ENCODE measurements at regions not wholly inside any gene's neighbourhood (a gene's known extent, or its start where the extent isn't known, plus 50 kb on each side); places are given as distances from the start of the nearest gene placed in this dataset.

GRCh38 chr12:116687888-116688287 lies 50.0 kb downstream of the SPRING1 start:
- no peak overlapping the region for H4K8ac ChIP-seq (ENCODE audit: low read depth, low read length)
- no peak overlapping the region for H2BK120ac ChIP-seq (ENCODE audit: insufficient read depth, low read length, poor library complexity)
- no peaks in the 10 kb centered on the region for H3K27me3 ChIP-seq (ENCODE audit: insufficient read depth, low read length)
- no peak overlapping the region for H4K91ac ChIP-seq (ENCODE audit: low read depth, low read length)
- no peak overlapping the region for H3K23ac ChIP-seq (ENCODE audit: low read length)
- no peak overlapping the region for H3K14ac ChIP-seq (ENCODE audit: low read length)
- H2BK5ac ChIP-seq (ENCODE audit: low read depth, low read length, poor library complexity): no peak overlapping the region
- no peak overlapping the region for H3K4ac ChIP-seq (ENCODE audit: low read depth, low read length)
- H4K12ac ChIP-seq (ENCODE audit: low read depth, low read length): no peak overlapping the region
- no peak overlapping the region for H3K9ac ChIP-seq (ENCODE audit: low read length)
- H3K79me2 ChIP-seq (ENCODE audit: control insufficient read depth, insufficient read depth, low read length, poor library complexity): no peaks in the 10 kb centered on the region
- H3K4me2 ChIP-seq (ENCODE audit: low read length): no peak overlapping the region
- WGBS (ENCODE audit: extremely low coverage, insufficient coverage, insufficient read length): no CpG with 5 or more reads among the region's 11 CpGs
- H2AK5ac ChIP-seq (ENCODE audit: low read length): no peak overlapping the region
- no peaks in the 10 kb centered on the region for H3K4me1 ChIP-seq (ENCODE audit: control insufficient read depth in 1 of 2, insufficient read depth in 2 of 2, low read length in 2 of 2)
- H3K36me3 ChIP-seq (ENCODE audit: control insufficient read depth in 1 of 2, insufficient read depth in 2 of 2, low read length in 2 of 2): no peaks in the 10 kb centered on the region
- H3K79me1 ChIP-seq (ENCODE audit: low read length): no peaks in the 10 kb centered on the region
- no peak overlapping the region for H3K27ac ChIP-seq (ENCODE audit: low read depth, low read length)
- H3K18ac ChIP-seq (ENCODE audit: low read length): no peak overlapping the region
- no peak overlapping the region for H2BK12ac ChIP-seq (ENCODE audit: low read length)
- H2AFZ ChIP-seq (ENCODE audit: insufficient read depth, low read length, poor library complexity): no peak overlapping the region
- peak in 1 of 2 donors; percentile 18 for DNase-seq
- H3K9me3 ChIP-seq (ENCODE audit: insufficient read depth, low read depth, low read length): peaks cover 3% of the 10 kb centered on the region
- no peak overlapping the region for H3K4me3 ChIP-seq (ENCODE audit: low read depth, low read length)

GRCh38 chr12:116684891-116685290 lies 53.0 kb downstream of the SPRING1 start:
- DNase-seq: no peak
- H4K8ac ChIP-seq (ENCODE audit: low read depth, low read length): no peak overlapping the region
- H3K4me1 ChIP-seq (ENCODE audit: control insufficient read depth in 1 of 2, insufficient read depth in 2 of 2, low read length in 2 of 2): no peaks in the 10 kb centered on the region
- no peak overlapping the region for H2BK12ac ChIP-seq (ENCODE audit: low read length)
- H3K9me3 ChIP-seq (ENCODE audit: insufficient read depth, low read depth, low read length): peaks cover 3% of the 10 kb centered on the region
- H3K23ac ChIP-seq (ENCODE audit: low read length): no peak overlapping the region
- H4K12ac ChIP-seq (ENCODE audit: low read depth, low read length): no peak overlapping the region
- no peak overlapping the region for H2AK5ac ChIP-seq (ENCODE audit: low read length)
- H3K4me3 ChIP-seq (ENCODE audit: low read depth, low read length): no peak overlapping the region
- H2BK5ac ChIP-seq (ENCODE audit: low read depth, low read length, poor library complexity): no peak overlapping the region
- no peak overlapping the region for H2BK120ac ChIP-seq (ENCODE audit: insufficient read depth, low read length, poor library complexity)
- no peak overlapping the region for H3K9ac ChIP-seq (ENCODE audit: low read length)
- H2AFZ ChIP-seq (ENCODE audit: insufficient read depth, low read length, poor library complexity): no peak overlapping the region
- no peaks in the 10 kb centered on the region for H3K79me2 ChIP-seq (ENCODE audit: control insufficient read depth, insufficient read depth, low read length, poor library complexity)
- no peak overlapping the region for H3K14ac ChIP-seq (ENCODE audit: low read length)
- no peak overlapping the region for H3K4me2 ChIP-seq (ENCODE audit: low read length)
- H3K4ac ChIP-seq (ENCODE audit: low read depth, low read length): no peak overlapping the region
- H3K36me3 ChIP-seq (ENCODE audit: control insufficient read depth in 1 of 2, insufficient read depth in 2 of 2, low read length in 2 of 2): no peaks in the 10 kb centered on the region
- H3K18ac ChIP-seq (ENCODE audit: low read length): no peak overlapping the region
- WGBS (ENCODE audit: extremely low coverage, insufficient coverage, insufficient read length): no CpG with 5 or more reads among the region's 3 CpGs
- no peaks in the 10 kb centered on the region for H3K79me1 ChIP-seq (ENCODE audit: low read length)
- no peak overlapping the region for H4K91ac ChIP-seq (ENCODE audit: low read depth, low read length)
- no peak overlapping the region for H3K27ac ChIP-seq (ENCODE audit: low read depth, low read length)
- H3K27me3 ChIP-seq (ENCODE audit: insufficient read depth, low read length): no peaks in the 10 kb centered on the region

- no peaks in the 10 kb centered on the region for H3K27me3 ChIP-seq (ENCODE audit: insufficient read depth, low read length)
- H3K14ac ChIP-seq (ENCODE audit: low read length): no peak overlapping the region
- no peak overlapping the region for H3K23ac ChIP-seq (ENCODE audit: low read length)
- no peak overlapping the region for H2BK5ac ChIP-seq (ENCODE audit: low read depth, low read length, poor library complexity)
- H2AK5ac ChIP-seq (ENCODE audit: low read length): no peak overlapping the region
- H3K4me1 ChIP-seq (ENCODE audit: control insufficient read depth in 1 of 2, insufficient read depth in 2 of 2, low read length in 2 of 2): peaks cover 0 to 9% of the 10 kb centered on the region in 2 experiments
- H4K91ac ChIP-seq (ENCODE audit: low read depth, low read length): no peak overlapping the region
- H2AFZ ChIP-seq (ENCODE audit: insufficient read depth, low read length, poor library complexity): no peak overlapping the region
- H2BK12ac ChIP-seq (ENCODE audit: low read length): no peak overlapping the region
- no peak overlapping the region for H3K18ac ChIP-seq (ENCODE audit: low read length)
- no peak overlapping the region for H4K8ac ChIP-seq (ENCODE audit: low read depth, low read length)
- WGBS (ENCODE audit: extremely low coverage, insufficient coverage, insufficient read length): no CpG with 5 or more reads among the region's 4 CpGs
- no peak overlapping the region for H3K27ac ChIP-seq (ENCODE audit: low read depth, low read length)
- no peaks in the 10 kb centered on the region for H3K36me3 ChIP-seq (ENCODE audit: control insufficient read depth in 1 of 2, insufficient read depth in 2 of 2, low read length in 2 of 2)
- H3K4me2 ChIP-seq (ENCODE audit: low read length): no peak overlapping the region
- H3K79me1 ChIP-seq (ENCODE audit: low read length): no peaks in the 10 kb centered on the region
- H3K4ac ChIP-seq (ENCODE audit: low read depth, low read length): no peak overlapping the region
- H4K12ac ChIP-seq (ENCODE audit: low read depth, low read length): no peak overlapping the region
- H3K9me3 ChIP-seq (ENCODE audit: insufficient read depth, low read depth, low read length): no peaks in the 10 kb centered on the region
- H2BK120ac ChIP-seq (ENCODE audit: insufficient read depth, low read length, poor library complexity): no peak overlapping the region
- H3K4me3 ChIP-seq (ENCODE audit: low read depth, low read length): no peak overlapping the region
- no peak for DNase-seq
- no peaks in the 10 kb centered on the region for H3K79me2 ChIP-seq (ENCODE audit: control insufficient read depth, insufficient read depth, low read length, poor library complexity)
- no peak overlapping the region for H3K9ac ChIP-seq (ENCODE audit: low read length)
Measured at GRCh38 chr12:116677202-116677661, 60.6 kb downstream of the SPRING1 start.

GRCh38 chr12:116675339-116676107 lies 62.3 kb downstream of the SPRING1 start:
- no peaks in the 10 kb centered on the region for H3K79me1 ChIP-seq (ENCODE audit: low read length)
- no peak overlapping the region for H3K4me3 ChIP-seq (ENCODE audit: low read depth, low read length)
- no peak overlapping the region for H2AFZ ChIP-seq (ENCODE audit: insufficient read depth, low read length, poor library complexity)
- H3K4me2 ChIP-seq (ENCODE audit: low read length): no peak overlapping the region
- H2BK5ac ChIP-seq (ENCODE audit: low read depth, low read length, poor library complexity): no peak overlapping the region
- no peak overlapping the region for H3K27ac ChIP-seq (ENCODE audit: low read depth, low read length)
- H3K14ac ChIP-seq (ENCODE audit: low read length): no peak overlapping the region
- no peaks in the 10 kb centered on the region for H3K27me3 ChIP-seq (ENCODE audit: insufficient read depth, low read length)
- no peak overlapping the region for H3K23ac ChIP-seq (ENCODE audit: low read length)
- H3K9ac ChIP-seq (ENCODE audit: low read length): no peak overlapping the region
- H4K8ac ChIP-seq (ENCODE audit: low read depth, low read length): no peak overlapping the region
- DNase-seq: no peak
- H3K18ac ChIP-seq (ENCODE audit: low read length): no peak overlapping the region
- H2BK12ac ChIP-seq (ENCODE audit: low read length): no peak overlapping the region
- no peaks in the 10 kb centered on the region for H3K79me2 ChIP-seq (ENCODE audit: control insufficient read depth, insufficient read depth, low read length, poor library complexity)
- H2BK120ac ChIP-seq (ENCODE audit: insufficient read depth, low read length, poor library complexity): no peak overlapping the region
- no peaks in the 10 kb centered on the region for H3K9me3 ChIP-seq (ENCODE audit: insufficient read depth, low read depth, low read length)
- no peaks in the 10 kb centered on the region for H3K36me3 ChIP-seq (ENCODE audit: control insufficient read depth in 1 of 2, insufficient read depth in 2 of 2, low read length in 2 of 2)
- no peak overlapping the region for H4K12ac ChIP-seq (ENCODE audit: low read depth, low read length)
- no peak overlapping the region for H4K91ac ChIP-seq (ENCODE audit: low read depth, low read length)
- no peak overlapping the region for H3K4ac ChIP-seq (ENCODE audit: low read depth, low read length)
- H3K4me1 ChIP-seq (ENCODE audit: control insufficient read depth in 1 of 2, insufficient read depth in 2 of 2, low read length in 2 of 2): peaks cover 0 to 9% of the 10 kb centered on the region in 2 experiments
- WGBS (ENCODE audit: extremely low coverage, insufficient coverage, insufficient read length): no CpG with 5 or more reads among the region's 18 CpGs
- no peak overlapping the region for H2AK5ac ChIP-seq (ENCODE audit: low read length)
